GM18505 (cell line): ENCODE measurements at regions not wholly inside any gene's neighbourhood (a gene's known extent, or its start where the extent isn't known, plus 50 kb on each side); places are given as distances from the start of the nearest gene placed in this dataset.

ENCODE experiments used
- ATAC-seq: cut with Tn5 transposase; IDR thresholded peaks from one replicate; pipeline ENCODE4 v1.9.1; 2021; ENCODE audit not compliant: unreplicated experiment
- POLR2A ChIP-seq: IDR thresholded peaks from 4 replicates; pipeline ENCODE4 v1.6.1; 2011; ENCODE audit warnings: borderline replicate concordance; ENCODE audit not compliant: insufficient read depth, insufficient read length; ENCODE audit errors: extremely low read depth

- no peak for TF ChIP-seq POLR2A
- no peak for ATAC-seq
Measured at GRCh38 chr20:40758790-40759189, 69.8 kb upstream of the MAFB start.

- ATAC-seq = no peak
- no peak for TF ChIP-seq POLR2A
Measured at GRCh38 chr20:40760399-40760798, 71.4 kb upstream of the MAFB start.

GRCh38 chr20:40763646-40764295 lies 74.7 kb upstream of the MAFB start:
- no peak for TF ChIP-seq POLR2A
- no peak for ATAC-seq

GRCh38 chr20:40765814-40766480 lies 76.9 kb upstream of the MAFB start:
- no peak for TF ChIP-seq POLR2A
- no peak for ATAC-seq

- no peak for ATAC-seq
- no peak for TF ChIP-seq POLR2A
Measured at GRCh38 chr20:40766790-40767614, 78.0 kb upstream of the MAFB start.

- no peak for ATAC-seq
- TF ChIP-seq POLR2A = no peak
Measured at GRCh38 chr20:40767615-40767924, 78.5 kb upstream of the MAFB start.

GRCh38 chr20:40768105-40768504 lies 79.1 kb upstream of the MAFB start:
- ATAC-seq = no peak
- TF ChIP-seq POLR2A = no peak

- no peak for ATAC-seq
- TF ChIP-seq POLR2A = no peak
Measured at GRCh38 chr20:40769677-40770285, 80.7 kb upstream of the MAFB start.

- ATAC-seq = no peak
- TF ChIP-seq POLR2A = no peak
Measured at GRCh38 chr20:40770564-40771307, 81.7 kb upstream of the MAFB start.

GRCh38 chr20:40771308-40771610 lies 82.2 kb upstream of the MAFB start:
- no peak for ATAC-seq
- TF ChIP-seq POLR2A = no peak

- no peak for TF ChIP-seq POLR2A
Measured at GRCh38 chr20:40771848-40772511, 82.9 kb upstream of the MAFB start.

GRCh38 chr20:40773376-40773775 lies 84.3 kb upstream of the MAFB start:
- ATAC-seq = no peak
- no peak for TF ChIP-seq POLR2A

More at GRCh38 chr20:40771848-40772511, 82.9 kb upstream of the MAFB start:
- no peak for ATAC-seq
